A549 (cell line): ENCODE measurements at regions not wholly inside any gene's neighbourhood (a gene's known extent, or its start where the extent isn't known, plus 50 kb on each side); places are given as distances from the start of the nearest gene placed in this dataset.

ENCODE experiments used
- ATAC-seq, 2 experiments: fragments of 200-7000 bp in 1 of 2; fragments of >200 bp in 1 of 2; cut with Nextera tagmentation in 1 of 2; cut with Tn5 transposase in 1 of 2; 3 replicates each; pipeline versions ENCODE4 v1.8.0 to v1.9.1; 2018 to 2020; ENCODE audit warnings: mild to moderate bottlenecking in 1 of 2, moderate library complexity in 1 of 2
- CTCF ChIA-PET: fragments of 300-600 bp; sonication (Branson Sonifier 250); formaldehyde crosslinking; extraction: SDS; loops from one replicate; lab custom pipeline; 2021; ENCODE audit warnings: antibody characterized with exemption, inconsistent platforms; lab: Yijun Ruan, JAX
- POLR2A ChIA-PET: fragments of 350-600 bp; formaldehyde crosslinking; extraction: SDS; loops from one replicate; lab custom pipeline; 2021; ENCODE audit warnings: antibody characterized with exemption, inconsistent platforms; lab: Yijun Ruan, JAX
- DNase-seq, 2 experiments: peaks; one replicate each; pipeline versions ENCODE4 v3.0.0 to v3.0.0-alpha.2; 2011 to 2016; ENCODE audit warnings: low read depth in 1 of 2, low spot score in 1 of 2
- FAIRE-seq: peaks from 2 replicates; lab custom pipeline; 2011; peaks lifted over from hg19 to GRCh38; lab: Jason Lieb, UNC
- H3K27ac ChIP-seq, 2 experiments: fragments of >200 bp; sonication (Bioruptor Twin); formaldehyde crosslinking; 3 replicates each; pipeline ENCODE4 v1.5.1; 2016 to 2017
- H3K4me1 ChIP-seq: fragments of >200 bp; sonication (Bioruptor Twin); formaldehyde crosslinking; 3 replicates; pipeline ENCODE4 v1.6.1; 2016
- H3K4me2 ChIP-seq: fragments of >200 bp; sonication (Bioruptor Twin); formaldehyde crosslinking; 3 replicates; pipeline ENCODE4 v1.6.1; 2016
- H3K4me3 ChIP-seq: fragments of >200 bp; sonication (Bioruptor Twin); formaldehyde crosslinking; 3 replicates; pipeline ENCODE4 v1.5.1; 2016
- H3K9me3 ChIP-seq: fragments of >200 bp; sonication (Bioruptor Twin); formaldehyde crosslinking; 3 replicates; pipeline ENCODE4 v1.6.1; 2016
- ATOH8 ChIP-seq: fragments of 250-450 bp; sonication (Bioruptor Pico); IDR thresholded peaks from 2 replicates; pipeline ENCODE4 v1.5.0; 2020; ENCODE audit warnings: low read depth, mild to moderate bottlenecking, moderate library complexity
- CBX2 ChIP-seq: fragments of 200-600 bp; sonication (generic); IDR thresholded peaks from 2 replicates; pipeline ENCODE4 v1.6.1; 2016; ENCODE audit warnings: low read depth, mild to moderate bottlenecking, borderline replicate concordance
- CEBPB ChIP-seq, 2 experiments: fragments of >200 bp in 1 of 2; sonication (Bioruptor Twin) in 1 of 2; formaldehyde crosslinking in 1 of 2; IDR thresholded peaks; 2 replicates each; pipeline ENCODE4 v1.6.1; 2012 to 2016
- FOSB ChIP-seq: fragments of 250-450 bp; sonication (Bioruptor Pico); IDR thresholded peaks from 2 replicates; pipeline ENCODE4 v1.5.0; 2020; ENCODE audit warnings: mild to moderate bottlenecking, moderate library complexity
- FOSL2 ChIP-seq, 2 experiments: fragments of 450-650 bp in 1 of 2; fragments of >200 bp in 1 of 2; sonication (Bioruptor Twin) in 1 of 2; formaldehyde crosslinking; IDR thresholded peaks; 2 replicates each; pipeline versions ENCODE4 v1.5.0 to v1.6.1; 2016 to 2020; ENCODE audit warnings: mild to moderate bottlenecking in 1 of 2, moderate library complexity in 1 of 2
- HDAC2 ChIP-seq: fragments of 200-600 bp; sonication (generic); IDR thresholded peaks from 2 replicates; pipeline ENCODE4 v1.6.1; 2016
- HEYL ChIP-seq: fragments of 250-450 bp; sonication (Bioruptor Pico); IDR thresholded peaks from 2 replicates; pipeline ENCODE4 v1.8.0; 2021; ENCODE audit warnings: mild to moderate bottlenecking, moderate library complexity
- HMGXB4 ChIP-seq: fragments of 250-450 bp; sonication (Bioruptor Pico); IDR thresholded peaks from 2 replicates; pipeline ENCODE4 v1.5.0; 2021; ENCODE audit warnings: mild to moderate bottlenecking, moderate library complexity, borderline replicate concordance
- HOXA7 ChIP-seq: fragments of 250-450 bp; sonication (Bioruptor Pico); IDR thresholded peaks from 2 replicates; pipeline ENCODE4 v1.5.0; 2020; ENCODE audit warnings: mild to moderate bottlenecking, moderate library complexity
- JUN ChIP-seq, 2 experiments: fragments of >200 bp; sonication (Bioruptor Twin); formaldehyde crosslinking; IDR thresholded peaks; 2 replicates in 1 of 2; 3 replicates in 1 of 2; pipeline ENCODE4 v1.6.1; 2016 to 2017
- KDM1A ChIP-seq: fragments of 200-600 bp; sonication (generic); IDR thresholded peaks from 2 replicates; pipeline ENCODE4 v1.6.1; 2016; ENCODE audit warnings: low read depth, mild to moderate bottlenecking
- MAX ChIP-seq: IDR thresholded peaks from 2 replicates; pipeline ENCODE4 v1.6.1; 2012
- MYC ChIP-seq: IDR thresholded peaks from 2 replicates; pipeline ENCODE4 v1.6.1; 2012; ENCODE audit warnings: mild to moderate bottlenecking, inconsistent platforms, low read length, improper control_type of control experiment, borderline replicate concordance
- NFE2L2 ChIP-seq: fragments of 150-350 bp; conservative IDR thresholded peaks from 2 replicates; pipeline ENCODE4 v1.6.1; 2014; ENCODE audit warnings: low read length
- NPAS2 ChIP-seq: fragments of 250-450 bp; sonication (Bioruptor Pico); IDR thresholded peaks from 2 replicates; pipeline ENCODE4 v1.8.0; 2022; ENCODE audit warnings: mild to moderate bottlenecking, moderate library complexity, borderline replicate concordance
- PBX3 ChIP-seq: IDR thresholded peaks from 2 replicates; pipeline ENCODE4 v1.6.1; 2012
- POLR2A ChIP-seq: IDR thresholded peaks from 2 replicates; pipeline ENCODE4 v1.6.1; 2012; ENCODE audit warnings: mild to moderate bottlenecking, low read length
- POLR2AphosphoS2 ChIP-seq: conservative IDR thresholded peaks from 2 replicates; pipeline ENCODE4 v1.6.1; 2012; ENCODE audit warnings: low read length, improper control_type of control experiment, inconsistent platforms
- RARB ChIP-seq: fragments of 250-450 bp; sonication (Bioruptor Pico); IDR thresholded peaks from 2 replicates; pipeline ENCODE4 v1.8.0; 2021; ENCODE audit warnings: mild to moderate bottlenecking, moderate library complexity
- TFCP2L1 ChIP-seq: fragments of 250-450 bp; sonication (Bioruptor Pico); IDR thresholded peaks from 2 replicates; pipeline ENCODE4 v1.5.0; 2021; ENCODE audit warnings: mild to moderate bottlenecking
- USF2 ChIP-seq: fragments of 450-650 bp; IDR thresholded peaks from 2 replicates; pipeline ENCODE4 v1.6.1; 2014; ENCODE audit warnings: antibody characterized with exemption
- ZC3H11A ChIP-seq: fragments of 450-650 bp; IDR thresholded peaks from 2 replicates; pipeline ENCODE4 v1.6.1; 2014; ENCODE audit warnings: antibody characterized with exemption, mild to moderate bottlenecking
- ZFP36 ChIP-seq: fragments of 450-650 bp; IDR thresholded peaks from 2 replicates; pipeline ENCODE4 v1.6.1; 2014; ENCODE audit warnings: borderline replicate concordance; ENCODE audit not compliant: partially characterized antibody
- ZNF302 ChIP-seq: fragments of 250-450 bp; sonication (Bioruptor Pico); IDR thresholded peaks from 2 replicates; pipeline ENCODE4 v1.9.0; 2021; ENCODE audit warnings: inconsistent platforms, mild to moderate bottlenecking, moderate library complexity
- WGBS: methylation state at CpG from one replicate; pipeline ENCODE4 v1.1.6; 2017; ENCODE audit errors: missing lambda C conversion rate; 5-methylcytosine and 5-hydroxymethylcytosine counted together

- FAIRE-seq (peak; percentile 43), DNase-seq (no peak)
- no peaks in the 10 kb centered on the region for H3K4me1 ChIP-seq
- CTCF ChIA-PET, result interaction anchor here (0.6 kb wide), 1 partner anchor 1048 kb away, joined by 3 read pairs; no protein-coding TSS in a partner anchor
- no peak overlapping the region for H3K27ac ChIP-seq
- H3K9me3 ChIP-seq, result peaks cover 5% of the 10 kb centered on the region; the same call in 1 of the 3 replicates
- no peak overlapping the region for H3K4me3 ChIP-seq
- TF ChIP-seq ATOH8 (CRISPR knock-in tag), result no peak
- no peak for TF ChIP-seq NPAS2 (CRISPR knock-in tag)
- TF ChIP-seq TFCP2L1, result no peak
- TF ChIP-seq, all 56 proteins: peak for 0
- POLR2A ChIA-PET, result no interaction called here
- ATAC-seq, result no peak
- no peak overlapping the region for H3K4me2 ChIP-seq
- 0% methylated on average over 1 of the region's 1 CpG for WGBS
Measured at GRCh38 chr2:6008726-6009125, 316.5 kb downstream of the SOX11 start.

GRCh38 chr2:6010163-6010562 lies 318.0 kb downstream of the SOX11 start:
- Histone ChIP-seq H3K4me3 (no peak overlapping the region), H3K27ac (no peak overlapping the region), H3K4me2 (no peak overlapping the region), H3K9me3 (peaks cover 5% of the 10 kb centered on the region; the same call in 1 of the 3 replicates), H3K4me1 (no peaks in the 10 kb centered on the region)
- DNase-seq (no peak), ATAC-seq (no peak), FAIRE-seq (no peak)
- ChIA-PET CTCF (interaction anchor here (1.1 kb wide), 1 partner anchor 42 kb away, joined by 3 read pairs; no protein-coding TSS in a partner anchor), POLR2A (no interaction called here)
- no peak for TF ChIP-seq FOSL2 (IDR thresholded peaks at IDR 0.05)
- TF ChIP-seq FOSL2 (CRISPR knock-in tag; IDR thresholded peaks at IDR 0.05), result no peak
- no peak for TF ChIP-seq ZNF302 (CRISPR knock-in tag)
- no peak for TF ChIP-seq MYC
- no peak for TF ChIP-seq HEYL (CRISPR knock-in tag)
- no peak for TF ChIP-seq FOSB (CRISPR knock-in tag)
- TF ChIP-seq HOXA7 (CRISPR knock-in tag), result no peak
- no peak for TF ChIP-seq KDM1A
- no peak for TF ChIP-seq ZFP36
- 0% methylated on average over 5 of the region's 5 CpGs for WGBS

- H3K4me2 ChIP-seq, result no peak overlapping the region
- DNase-seq, result no peak
- POLR2A ChIA-PET, result no interaction called here
- CTCF ChIA-PET, result no interaction called here
- WGBS, result 8% methylated on average over 4 of the region's 4 CpGs
- no peaks in the 10 kb centered on the region for H3K4me1 ChIP-seq
- no peak overlapping the region for H3K4me3 ChIP-seq
- peaks cover 5% of the 10 kb centered on the region; the same call in 2 of the 3 replicates for H3K9me3 ChIP-seq
- H3K27ac ChIP-seq, result no peak overlapping the region
- no peak for FAIRE-seq
- TF ChIP-seq HEYL (CRISPR knock-in tag), result no peak
- no peak for TF ChIP-seq ATOH8 (CRISPR knock-in tag)
- no peak for TF ChIP-seq POLR2A
- TF ChIP-seq ZNF302 (CRISPR knock-in tag), result no peak
- TF ChIP-seq JUN (IDR thresholded peaks at IDR 0.05), result no peak
- TF ChIP-seq USF2, result no peak
- no peak for TF ChIP-seq POLR2AphosphoS2
- TF ChIP-seq RARB, result no peak
- no peak for TF ChIP-seq CEBPB (IDR thresholded peaks at IDR 0.05)
- no peak for TF ChIP-seq ZC3H11A
- no peak for TF ChIP-seq HMGXB4 (CRISPR knock-in tag)
- TF ChIP-seq MAX, result no peak
- TF ChIP-seq CBX2, result no peak
- no peak for TF ChIP-seq FOSB (CRISPR knock-in tag)
- TF ChIP-seq PBX3, result no peak
- TF ChIP-seq HDAC2, result no peak
- no peak for TF ChIP-seq NFE2L2
- ATAC-seq, result no peak
Measured at GRCh38 chr2:6011921-6012320, 319.7 kb downstream of the SOX11 start.
